ENCODE measurements at regions not wholly inside any gene's neighbourhood (a gene's known extent, or its start where the extent isn't known, plus 50 kb on each side); places are given as distances from the start of the nearest gene placed in this dataset.
"Not testable (repeated sequence)": the region's sequence is repeated elsewhere in the genome, so short reads cannot be mapped to it uniquely, and the experiment has no call there.

DNA sequence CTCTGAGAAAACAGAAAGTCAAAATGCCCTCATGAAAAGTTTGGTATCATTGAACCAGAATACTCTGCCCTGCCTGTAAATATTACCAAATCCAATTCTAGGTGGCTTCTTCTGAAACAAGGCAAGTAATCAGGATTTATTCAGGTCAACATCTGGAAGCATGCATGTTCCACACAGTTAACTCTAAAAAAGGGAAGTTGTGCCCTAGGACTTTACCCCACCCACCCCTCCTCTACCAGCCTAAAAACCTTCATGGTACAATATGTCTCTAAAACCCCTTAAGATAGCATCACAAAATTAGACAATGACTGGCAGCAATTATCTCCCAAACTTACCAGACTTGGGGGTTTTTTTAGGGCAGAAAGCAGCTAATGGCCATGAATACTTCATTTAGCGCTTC lies 414.8 kb upstream of the SLC30A5 start:
- Histone ChIP-seq H3K9me3 (ENCODE audit: control insufficient read depth, insufficient read depth, low read depth, low read length) (no peaks in the 10 kb centered on the region), H3K4me1 (ENCODE audit: control insufficient read depth, insufficient read depth, low read length) (peaks cover 5% of the 10 kb centered on the region; the same call in 1 of the 2 replicates), H3K36me3 (ENCODE audit: control insufficient read depth, insufficient read depth, low read length) (no peaks in the 10 kb centered on the region), H3K4me3 (ENCODE audit: low read depth, low read length) (no peak overlapping the region), H3K27me3 (ENCODE audit: control insufficient read depth, insufficient read depth, low read length) (no peaks in the 10 kb centered on the region), H3K9ac (ENCODE audit: low read length) (no peak overlapping the region), H3K27ac (ENCODE audit: low read depth, low read length) (no peak overlapping the region)

DNA sequence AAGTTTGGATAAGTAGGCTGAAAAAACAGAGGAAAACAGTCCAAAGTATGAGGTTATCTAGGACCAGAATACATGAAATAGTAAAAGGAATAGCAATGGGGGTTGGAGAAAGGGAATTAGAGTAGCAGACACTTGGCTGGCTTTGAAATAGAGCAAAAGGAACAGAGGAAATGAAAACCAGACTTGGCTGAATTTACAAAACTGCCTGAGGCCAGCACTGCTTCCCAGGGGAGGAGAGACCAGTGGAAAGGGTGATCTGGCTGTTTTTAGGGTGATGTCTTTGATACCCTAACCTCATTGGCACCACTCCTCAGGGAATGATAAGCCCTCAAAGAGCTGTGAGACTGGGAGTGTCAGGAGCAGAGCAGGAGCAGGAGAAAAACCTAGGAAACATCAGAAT lies 413.4 kb upstream of the SLC30A5 start:
- no peak overlapping the region for H3K27ac ChIP-seq (ENCODE audit: low read depth, low read length)
- H3K9ac ChIP-seq (ENCODE audit: low read length): no peak overlapping the region
- no peaks in the 10 kb centered on the region for H3K36me3 ChIP-seq (ENCODE audit: control insufficient read depth, insufficient read depth, low read length)
- no peaks in the 10 kb centered on the region for H3K4me1 ChIP-seq (ENCODE audit: control insufficient read depth, insufficient read depth, low read length)
- no peaks in the 10 kb centered on the region for H3K9me3 ChIP-seq (ENCODE audit: control insufficient read depth, insufficient read depth, low read depth, low read length)
- H3K27me3 ChIP-seq (ENCODE audit: control insufficient read depth, insufficient read depth, low read length): no peaks in the 10 kb centered on the region
- no peak overlapping the region for H3K4me3 ChIP-seq (ENCODE audit: low read depth, low read length)

DNA sequence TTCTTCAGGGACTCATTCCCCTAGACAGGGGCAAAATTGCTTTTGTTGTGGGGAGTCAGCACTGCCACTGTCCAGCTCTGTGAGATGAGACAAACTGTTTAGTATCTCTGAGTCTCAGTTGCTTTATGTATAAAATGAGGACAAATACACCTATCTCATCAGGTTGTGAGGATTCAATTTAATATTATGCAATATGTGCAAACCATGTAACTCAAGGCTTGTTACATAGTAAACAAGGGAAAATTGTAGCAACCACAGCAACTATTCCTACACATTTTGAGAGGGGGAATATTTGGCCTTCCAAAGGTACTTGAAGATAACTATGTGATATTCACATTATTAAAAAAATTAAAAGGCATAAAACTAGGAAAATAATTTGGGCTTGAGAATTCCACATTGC lies 411.9 kb upstream of the SLC30A5 start:
- Histone ChIP-seq H3K4me3 (ENCODE audit: low read depth, low read length) (no peak overlapping the region), H3K4me1 (ENCODE audit: control insufficient read depth, insufficient read depth, low read length) (no peaks in the 10 kb centered on the region), H3K36me3 (ENCODE audit: control insufficient read depth, insufficient read depth, low read length) (no peaks in the 10 kb centered on the region), H3K9ac (ENCODE audit: low read length) (no peak overlapping the region), H3K27ac (ENCODE audit: low read depth, low read length) (no peak overlapping the region), H3K27me3 (ENCODE audit: control insufficient read depth, insufficient read depth, low read length) (no peaks in the 10 kb centered on the region), H3K9me3 (ENCODE audit: control insufficient read depth, insufficient read depth, low read depth, low read length) (no peaks in the 10 kb centered on the region)

DNA sequence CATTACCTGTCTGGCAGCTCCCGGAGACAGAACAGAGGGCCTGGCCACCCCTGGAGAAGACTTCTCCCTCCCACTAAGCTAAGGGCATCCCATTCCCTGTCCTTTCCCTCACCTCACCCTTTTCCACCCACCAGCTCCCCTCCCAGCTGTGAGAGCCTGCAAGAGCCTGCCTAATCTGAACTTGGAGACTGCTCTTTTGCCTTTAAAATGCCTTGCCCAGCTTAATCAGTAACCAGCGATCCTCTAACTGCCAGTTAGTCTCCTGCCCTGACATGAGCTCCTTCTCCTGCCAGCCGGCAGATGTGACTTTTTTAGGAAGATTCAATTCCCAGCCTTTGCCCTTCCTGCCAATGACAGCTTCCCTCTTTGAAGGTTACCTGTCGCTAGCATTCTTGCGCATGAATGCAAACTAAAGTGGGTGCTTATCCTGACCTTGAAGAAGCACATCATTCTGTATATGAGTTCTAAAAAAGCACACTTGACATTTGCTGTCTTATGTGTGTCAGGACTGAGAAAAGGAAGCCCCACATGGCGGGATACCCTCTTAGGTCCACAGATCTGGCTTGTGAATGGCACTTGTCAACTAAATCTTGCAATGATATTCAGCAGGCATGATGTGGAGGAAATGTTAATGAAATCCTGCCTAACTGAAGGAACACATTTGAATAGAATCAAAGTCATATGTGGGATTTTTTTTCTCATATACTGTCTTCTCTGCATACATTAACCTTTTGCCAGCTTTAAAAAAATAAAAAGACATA lies 411.2 kb upstream of the SLC30A5 start:
- H3K4me1 ChIP-seq (ENCODE audit: control insufficient read depth, insufficient read depth, low read length): no peaks in the 10 kb centered on the region
- no peak overlapping the region for H3K4me3 ChIP-seq (ENCODE audit: low read depth, low read length)
- H3K36me3 ChIP-seq (ENCODE audit: control insufficient read depth, insufficient read depth, low read length): no peaks in the 10 kb centered on the region
- H3K9me3 ChIP-seq (ENCODE audit: control insufficient read depth, insufficient read depth, low read depth, low read length): no peaks in the 10 kb centered on the region
- H3K9ac ChIP-seq (ENCODE audit: low read length): no peak overlapping the region
- H3K27me3 ChIP-seq (ENCODE audit: control insufficient read depth, insufficient read depth, low read length): no peaks in the 10 kb centered on the region
- no peak overlapping the region for H3K27ac ChIP-seq (ENCODE audit: low read depth, low read length)

DNA sequence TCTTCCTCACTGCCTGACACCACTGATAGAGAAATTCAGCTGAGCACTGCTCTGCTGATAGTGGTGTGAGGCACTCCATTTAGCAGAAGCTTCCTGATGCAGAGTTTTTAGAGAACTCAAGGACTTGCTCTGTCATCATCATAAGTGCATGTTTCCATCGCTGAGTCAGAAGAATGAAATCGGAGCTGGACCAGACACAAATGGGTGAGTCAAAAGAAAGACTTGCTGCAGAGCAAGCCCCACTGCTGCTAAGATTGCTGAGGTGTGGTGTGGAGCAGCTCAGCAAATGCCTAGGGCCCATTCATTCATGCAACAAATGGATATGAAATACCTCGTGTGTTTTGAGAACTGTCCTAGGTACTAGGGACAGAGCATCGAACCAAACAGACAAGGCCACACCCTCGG lies 410.2 kb upstream of the SLC30A5 start:
- H3K9me3 ChIP-seq (ENCODE audit: control insufficient read depth, insufficient read depth, low read depth, low read length): no peaks in the 10 kb centered on the region
- H3K27me3 ChIP-seq (ENCODE audit: control insufficient read depth, insufficient read depth, low read length): no peaks in the 10 kb centered on the region
- H3K27ac ChIP-seq (ENCODE audit: low read depth, low read length): no peak overlapping the region
- no peaks in the 10 kb centered on the region for H3K36me3 ChIP-seq (ENCODE audit: control insufficient read depth, insufficient read depth, low read length)
- H3K4me3 ChIP-seq (ENCODE audit: low read depth, low read length): no peak overlapping the region
- no peak overlapping the region for H3K9ac ChIP-seq (ENCODE audit: low read length)
- no peaks in the 10 kb centered on the region for H3K4me1 ChIP-seq (ENCODE audit: control insufficient read depth, insufficient read depth, low read length)

DNA sequence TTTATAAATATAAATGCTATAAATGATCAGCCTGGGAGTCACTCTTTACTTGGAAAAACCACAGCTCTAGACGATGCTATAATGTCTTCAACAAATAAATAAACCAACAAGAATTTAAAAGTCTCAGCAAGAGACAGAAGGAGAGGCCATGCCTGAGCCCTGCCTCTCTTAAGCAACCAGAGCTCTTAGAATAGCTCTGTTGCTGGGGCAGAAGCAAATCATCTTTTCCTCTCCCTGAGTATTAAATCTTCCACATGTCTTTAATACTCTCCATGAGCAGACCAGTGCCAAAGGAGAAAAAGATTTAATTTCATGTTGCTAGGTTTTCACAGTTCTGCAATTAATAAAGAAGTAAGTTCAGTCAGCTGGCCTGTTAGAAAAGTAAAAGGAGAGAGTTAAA lies 408.0 kb upstream of the SLC30A5 start:
- Histone ChIP-seq H3K27ac (ENCODE audit: low read depth, low read length) (no peak overlapping the region), H3K9me3 (ENCODE audit: control insufficient read depth, insufficient read depth, low read depth, low read length) (peaks cover 3% of the 10 kb centered on the region), H3K9ac (ENCODE audit: low read length) (no peak overlapping the region), H3K4me3 (ENCODE audit: low read depth, low read length) (no peak overlapping the region), H3K27me3 (ENCODE audit: control insufficient read depth, insufficient read depth, low read length) (no peaks in the 10 kb centered on the region), H3K36me3 (ENCODE audit: control insufficient read depth, insufficient read depth, low read length) (no peaks in the 10 kb centered on the region), H3K4me1 (ENCODE audit: control insufficient read depth, insufficient read depth, low read length) (no peaks in the 10 kb centered on the region)

DNA sequence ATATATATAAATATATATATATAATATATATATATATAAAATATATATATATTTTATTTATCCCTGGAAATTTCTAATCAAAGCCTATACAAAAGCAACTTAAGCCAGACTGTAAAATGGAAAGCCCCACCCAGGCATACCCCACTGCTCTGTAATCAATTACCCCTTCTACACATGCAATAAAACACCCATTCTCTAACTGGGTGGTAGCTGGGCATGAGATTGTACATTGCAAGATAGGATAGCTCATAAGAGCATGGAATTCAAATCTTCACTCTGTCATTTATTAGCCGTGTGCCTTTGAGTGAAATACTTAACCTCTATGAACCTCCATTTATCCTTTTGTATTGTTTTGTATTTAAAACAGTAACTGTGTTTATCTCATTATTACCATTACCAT lies 405.3 kb upstream of the SLC30A5 start:
- peaks cover 17% of the 10 kb centered on the region for H3K9me3 ChIP-seq (ENCODE audit: control insufficient read depth, insufficient read depth, low read depth, low read length)
- H3K4me3 ChIP-seq (ENCODE audit: low read depth, low read length): no peak overlapping the region
- no peaks in the 10 kb centered on the region for H3K4me1 ChIP-seq (ENCODE audit: control insufficient read depth, insufficient read depth, low read length)
- H3K36me3 ChIP-seq (ENCODE audit: control insufficient read depth, insufficient read depth, low read length): no peaks in the 10 kb centered on the region
- no peak overlapping the region for H3K9ac ChIP-seq (ENCODE audit: low read length)
- no peaks in the 10 kb centered on the region for H3K27me3 ChIP-seq (ENCODE audit: control insufficient read depth, insufficient read depth, low read length)
- H3K27ac ChIP-seq (ENCODE audit: low read depth, low read length): no peak overlapping the region

DNA sequence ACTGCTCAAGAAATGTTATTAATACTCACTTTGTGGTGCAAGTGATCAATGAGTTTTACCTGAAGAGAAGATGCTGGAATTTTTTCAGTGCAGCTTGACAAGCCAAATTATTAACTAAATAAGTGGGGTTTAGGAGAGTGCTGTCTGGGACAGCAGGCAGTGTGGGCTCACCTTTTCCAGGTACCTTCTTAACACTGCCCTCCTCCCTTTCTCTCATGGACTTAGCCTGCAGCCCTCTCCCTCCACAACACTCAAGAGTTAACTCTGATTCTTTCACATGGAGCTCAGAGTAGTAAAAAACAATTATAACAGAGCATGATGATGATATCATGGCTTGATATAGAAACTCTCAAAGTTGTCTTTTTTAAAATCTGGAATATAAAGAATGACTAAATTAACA lies 404.8 kb upstream of the SLC30A5 start:
- Histone ChIP-seq H3K27me3 (ENCODE audit: control insufficient read depth, insufficient read depth, low read length) (no peaks in the 10 kb centered on the region), H3K27ac (ENCODE audit: low read depth, low read length) (no peak overlapping the region), H3K4me3 (ENCODE audit: low read depth, low read length) (no peak overlapping the region), H3K9ac (ENCODE audit: low read length) (no peak overlapping the region), H3K9me3 (ENCODE audit: control insufficient read depth, insufficient read depth, low read depth, low read length) (peaks cover 17% of the 10 kb centered on the region), H3K4me1 (ENCODE audit: control insufficient read depth, insufficient read depth, low read length) (no peaks in the 10 kb centered on the region), H3K36me3 (ENCODE audit: control insufficient read depth, insufficient read depth, low read length) (no peaks in the 10 kb centered on the region)

DNA sequence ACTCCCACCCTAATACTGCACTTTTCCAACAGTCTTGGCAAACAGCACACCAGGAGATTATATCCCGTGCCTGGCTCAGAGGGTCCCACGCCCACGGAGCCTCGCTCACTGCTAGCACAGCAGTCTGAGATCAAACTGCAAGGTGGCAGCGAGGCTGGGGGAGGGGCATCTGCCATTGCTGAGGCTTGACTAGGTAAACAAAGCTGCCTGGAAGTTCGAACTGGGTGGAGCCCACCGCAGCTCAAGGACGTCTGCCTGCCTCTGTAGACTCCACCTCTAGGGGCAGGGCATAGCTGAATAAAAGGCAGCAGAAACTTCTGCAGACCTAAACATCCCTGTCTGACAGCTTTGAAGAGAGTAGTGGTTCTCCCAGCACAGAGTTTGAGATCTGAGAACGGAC lies 401.9 kb upstream of the SLC30A5 start:
- H3K27me3 ChIP-seq (ENCODE audit: control insufficient read depth, insufficient read depth, low read length); H3K36me3 ChIP-seq (ENCODE audit: control insufficient read depth, insufficient read depth, low read length); H3K4me3 ChIP-seq (ENCODE audit: low read depth, low read length); H3K9ac ChIP-seq (ENCODE audit: low read length); H3K4me1 ChIP-seq (ENCODE audit: control insufficient read depth, insufficient read depth, low read length); H3K27ac ChIP-seq (ENCODE audit: low read depth, low read length): not testable (repeated sequence)
- peaks cover 17% of the 10 kb centered on the region for H3K9me3 ChIP-seq (ENCODE audit: control insufficient read depth, insufficient read depth, low read depth, low read length)

DNA sequence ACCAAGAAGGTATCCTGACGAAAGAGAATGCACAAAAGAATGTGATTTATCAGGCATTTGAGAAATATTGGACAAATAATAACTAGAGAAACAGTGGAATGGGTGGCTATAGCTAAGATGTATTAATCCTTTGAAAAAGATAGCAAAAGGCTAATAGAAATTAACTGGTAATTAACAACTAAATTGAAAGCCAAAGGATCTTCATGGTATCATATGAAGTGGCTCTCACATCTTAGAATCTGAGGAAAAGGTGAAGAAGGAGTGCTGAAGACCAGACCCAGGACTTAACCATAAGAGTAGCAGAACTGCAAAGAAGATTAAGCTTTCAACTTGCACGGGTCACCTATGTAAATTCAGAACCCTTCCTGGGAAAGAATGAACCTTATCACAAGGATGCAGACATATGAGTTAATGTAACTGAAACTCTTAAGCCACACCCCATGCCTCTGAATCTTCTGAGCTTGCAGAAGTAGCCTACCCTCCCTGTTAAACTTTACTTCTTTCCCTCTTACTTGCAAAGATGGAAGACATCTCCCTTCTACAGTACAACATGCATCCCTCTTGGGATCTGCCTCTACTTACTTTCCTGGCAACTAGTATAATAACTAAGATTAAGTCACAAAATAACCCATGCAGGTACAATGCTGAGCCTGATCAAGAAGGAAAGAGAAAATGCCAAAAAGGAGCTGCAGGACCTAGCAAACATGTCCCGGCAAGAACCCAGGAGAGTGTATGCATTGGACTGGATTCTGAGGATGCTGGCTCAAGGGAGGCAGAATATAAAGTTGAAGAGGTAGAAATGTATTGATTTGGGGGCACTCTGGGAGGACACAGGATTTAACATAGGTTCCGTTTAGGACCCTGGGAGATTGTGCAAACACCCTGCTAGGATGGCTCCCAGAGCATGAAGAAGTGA lies 395.5 kb upstream of the SLC30A5 start:
- Histone ChIP-seq H3K4me1 (ENCODE audit: control insufficient read depth, insufficient read depth, low read length) (no peaks in the 10 kb centered on the region), H3K9ac (ENCODE audit: low read length) (no peak overlapping the region), H3K27ac (ENCODE audit: low read depth, low read length) (no peak overlapping the region), H3K27me3 (ENCODE audit: control insufficient read depth, insufficient read depth, low read length) (no peaks in the 10 kb centered on the region), H3K4me3 (ENCODE audit: low read depth, low read length) (no peak overlapping the region), H3K9me3 (ENCODE audit: control insufficient read depth, insufficient read depth, low read depth, low read length) (0 out of 2 replicates have a peak, but pooled peaks cover 5% of the 10 kb centered on the region), H3K36me3 (ENCODE audit: control insufficient read depth, insufficient read depth, low read length) (no peaks in the 10 kb centered on the region)

DNA sequence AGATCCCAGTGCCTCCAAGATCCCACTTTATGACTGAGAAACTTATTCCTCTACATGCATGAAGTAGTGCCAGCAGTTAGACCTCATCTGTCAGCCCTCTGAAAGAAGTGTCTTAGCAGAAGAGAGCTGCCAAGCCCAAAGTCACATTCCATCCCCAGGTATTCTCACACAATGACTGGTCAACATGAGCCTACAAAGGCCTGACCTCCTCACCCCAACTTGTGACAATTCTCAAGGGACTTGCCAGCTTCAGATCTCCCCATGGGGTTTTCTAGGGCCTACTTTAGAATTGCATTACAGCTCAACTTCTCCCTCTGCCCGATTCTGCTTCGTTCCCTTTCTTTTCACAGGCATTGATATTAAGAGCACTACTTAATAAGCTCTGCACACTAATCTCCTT lies 393.8 kb upstream of the SLC30A5 start:
- H3K4me3 ChIP-seq (ENCODE audit: low read depth, low read length): no peak overlapping the region
- H3K27me3 ChIP-seq (ENCODE audit: control insufficient read depth, insufficient read depth, low read length): no peaks in the 10 kb centered on the region
- 0 out of 2 replicates have a peak, but pooled peaks cover 5% of the 10 kb centered on the region for H3K9me3 ChIP-seq (ENCODE audit: control insufficient read depth, insufficient read depth, low read depth, low read length)
- no peaks in the 10 kb centered on the region for H3K36me3 ChIP-seq (ENCODE audit: control insufficient read depth, insufficient read depth, low read length)
- no peak overlapping the region for H3K9ac ChIP-seq (ENCODE audit: low read length)
- H3K27ac ChIP-seq (ENCODE audit: low read depth, low read length): no peak overlapping the region
- H3K4me1 ChIP-seq (ENCODE audit: control insufficient read depth, insufficient read depth, low read length): no peaks in the 10 kb centered on the region
